Endothelial cell (in vitro differentiated cells): ENCODE measurements at regions not wholly inside any gene's neighbourhood (a gene's known extent, or its start where the extent isn't known, plus 50 kb on each side); places are given as distances from the start of the nearest gene placed in this dataset.

Source experiments
- DNase-seq: peaks from one replicate; pipeline ENCODE4 v3.0.0; 2021; ENCODE audit warnings: low spot score
- H3K27ac Mint-ChIP-seq: one replicate; pipeline ENCODE4 v1.8.0; 2021; ENCODE audit warnings: mixed read lengths, inconsistent platforms; ENCODE audit not compliant: unreplicated experiment
- H3K27me3 Mint-ChIP-seq: one replicate; pipeline ENCODE4 v1.8.0; 2021; ENCODE audit warnings: mild to moderate bottlenecking, moderate library complexity, mixed read lengths, inconsistent platforms; ENCODE audit not compliant: unreplicated experiment
- H3K36me3 Mint-ChIP-seq: one replicate; pipeline ENCODE4 v1.8.0; 2021; ENCODE audit warnings: mild to moderate bottlenecking, low read depth, mixed read lengths, inconsistent platforms; ENCODE audit not compliant: unreplicated experiment
- H3K4me1 Mint-ChIP-seq: one replicate; pipeline ENCODE4 v1.8.0; 2021; ENCODE audit warnings: mild to moderate bottlenecking, mixed read lengths, inconsistent platforms; ENCODE audit not compliant: unreplicated experiment
- H3K4me3 Mint-ChIP-seq: one replicate; pipeline ENCODE4 v1.8.0; 2021; ENCODE audit warnings: mild to moderate bottlenecking, mixed read lengths, inconsistent platforms; ENCODE audit not compliant: unreplicated experiment
- H3K9me3 Mint-ChIP-seq: one replicate; pipeline ENCODE4 v1.8.0; 2021; ENCODE audit warnings: mixed read lengths, inconsistent platforms; ENCODE audit not compliant: unreplicated experiment
- TF ChIP-seq, protein P1 (sequence below): fragments of 200-600 bp; sonication (generic); IDR thresholded peaks from one replicate; pipeline ENCODE4 v1.5.0; 2021; ENCODE audit warnings: antibody characterized with exemption; ENCODE audit not compliant: unreplicated experiment

DNA sequence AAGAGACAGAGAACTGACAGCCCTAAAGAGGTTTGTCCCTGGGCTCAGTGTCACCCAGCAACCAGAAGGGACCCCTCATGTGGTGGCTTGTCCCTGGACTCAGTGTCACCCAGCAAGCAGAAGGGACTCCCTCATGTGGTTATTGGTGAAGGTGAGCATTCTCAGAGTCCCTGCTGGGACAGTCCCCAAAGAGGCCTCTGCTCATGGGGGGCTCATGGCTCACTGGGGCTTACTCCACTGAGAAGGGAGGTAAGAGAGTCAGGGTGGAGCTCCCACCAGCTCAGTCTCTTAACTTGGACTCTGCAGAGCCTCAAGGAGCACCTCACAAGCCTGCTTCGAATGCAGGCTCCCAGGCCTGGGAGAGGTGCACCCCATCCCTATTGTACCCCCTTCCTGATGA, 145.2 kb upstream of the COPS8 start:
- Mint-ChIP-seq H3K4me1 (peaks cover 8% of the 10 kb centered on the region), H3K4me3 (no peak overlapping the region), H3K27me3 (no peaks in the 10 kb centered on the region), H3K9me3 (no peaks in the 10 kb centered on the region), H3K27ac (no peak overlapping the region), H3K36me3 (no peaks in the 10 kb centered on the region)
- DNase-seq = no peak
- TF ChIP-seq, protein P1, sequence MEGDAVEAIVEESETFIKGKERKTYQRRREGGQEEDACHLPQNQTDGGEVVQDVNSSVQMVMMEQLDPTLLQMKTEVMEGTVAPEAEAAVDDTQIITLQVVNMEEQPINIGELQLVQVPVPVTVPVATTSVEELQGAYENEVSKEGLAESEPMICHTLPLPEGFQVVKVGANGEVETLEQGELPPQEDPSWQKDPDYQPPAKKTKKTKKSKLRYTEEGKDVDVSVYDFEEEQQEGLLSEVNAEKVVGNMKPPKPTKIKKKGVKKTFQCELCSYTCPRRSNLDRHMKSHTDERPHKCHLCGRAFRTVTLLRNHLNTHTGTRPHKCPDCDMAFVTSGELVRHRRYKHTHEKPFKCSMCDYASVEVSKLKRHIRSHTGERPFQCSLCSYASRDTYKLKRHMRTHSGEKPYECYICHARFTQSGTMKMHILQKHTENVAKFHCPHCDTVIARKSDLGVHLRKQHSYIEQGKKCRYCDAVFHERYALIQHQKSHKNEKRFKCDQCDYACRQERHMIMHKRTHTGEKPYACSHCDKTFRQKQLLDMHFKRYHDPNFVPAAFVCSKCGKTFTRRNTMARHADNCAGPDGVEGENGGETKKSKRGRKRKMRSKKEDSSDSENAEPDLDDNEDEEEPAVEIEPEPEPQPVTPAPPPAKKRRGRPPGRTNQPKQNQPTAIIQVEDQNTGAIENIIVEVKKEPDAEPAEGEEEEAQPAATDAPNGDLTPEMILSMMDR = no peak

DNA sequence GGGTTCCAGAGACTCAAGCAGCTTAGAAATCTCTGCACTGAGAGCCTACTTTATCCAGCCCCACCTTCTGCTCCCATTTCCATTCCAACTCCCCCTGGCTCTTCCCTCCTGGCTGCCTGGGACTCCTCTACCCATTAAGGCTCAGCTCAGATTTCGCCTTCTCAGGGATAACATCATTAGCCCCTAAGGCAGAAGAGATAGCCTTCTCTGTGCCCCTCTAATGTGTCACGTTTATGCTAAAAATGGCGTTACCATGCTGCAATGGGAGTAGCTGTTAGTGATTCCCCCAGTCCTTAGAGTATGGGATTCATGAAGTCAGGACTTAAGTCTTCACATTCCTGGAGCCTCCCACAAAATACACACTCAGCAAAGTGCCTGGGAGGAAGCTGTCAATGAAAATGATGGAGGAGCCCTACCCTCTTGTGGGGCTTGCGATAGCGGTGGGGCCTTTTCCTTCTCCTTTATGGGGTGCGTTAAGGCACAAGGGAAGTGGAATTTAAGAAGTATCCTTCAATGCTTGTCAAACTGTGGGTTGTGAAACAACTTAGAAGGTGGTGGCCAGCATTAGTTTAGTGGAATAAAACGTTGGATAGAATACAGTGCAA, 144.7 kb upstream of the COPS8 start:
- Mint-ChIP-seq H3K4me1 (peaks cover 9% of the 10 kb centered on the region), H3K36me3 (no peaks in the 10 kb centered on the region), H3K4me3 (no peak overlapping the region), H3K27ac (no peak overlapping the region), H3K27me3 (no peaks in the 10 kb centered on the region), H3K9me3 (no peaks in the 10 kb centered on the region)
- TF ChIP-seq, protein P1 = no peak
- DNase-seq = no peak

DNA sequence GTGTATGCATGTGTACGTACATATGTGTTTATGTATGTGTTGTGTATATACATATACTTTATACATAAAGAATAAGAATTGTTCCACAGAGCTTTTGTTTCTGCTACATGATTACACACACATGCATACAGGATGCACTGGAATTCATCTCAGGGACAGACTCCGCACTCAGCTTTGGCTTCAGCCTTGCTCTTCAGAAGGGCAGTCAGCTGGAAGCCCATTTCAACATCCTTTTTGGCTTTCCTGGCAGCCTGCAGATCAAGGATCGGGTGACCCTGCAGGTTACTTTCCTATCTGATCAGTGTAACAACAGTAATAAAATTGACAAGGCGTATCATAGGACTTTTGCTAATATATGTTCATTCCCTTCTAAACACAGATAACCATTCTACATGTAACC, 144.1 kb upstream of the COPS8 start:
- no peak overlapping the region for H3K4me3 Mint-ChIP-seq
- no peaks in the 10 kb centered on the region for H3K36me3 Mint-ChIP-seq
- H3K4me1 Mint-ChIP-seq = peaks cover 10% of the 10 kb centered on the region
- no peak for DNase-seq
- H3K27me3 Mint-ChIP-seq = peaks cover under 1% of the 10 kb centered on the region
- TF ChIP-seq, protein P1 = no peak
- H3K27ac Mint-ChIP-seq = no peak overlapping the region
- H3K9me3 Mint-ChIP-seq = no peaks in the 10 kb centered on the region

DNA sequence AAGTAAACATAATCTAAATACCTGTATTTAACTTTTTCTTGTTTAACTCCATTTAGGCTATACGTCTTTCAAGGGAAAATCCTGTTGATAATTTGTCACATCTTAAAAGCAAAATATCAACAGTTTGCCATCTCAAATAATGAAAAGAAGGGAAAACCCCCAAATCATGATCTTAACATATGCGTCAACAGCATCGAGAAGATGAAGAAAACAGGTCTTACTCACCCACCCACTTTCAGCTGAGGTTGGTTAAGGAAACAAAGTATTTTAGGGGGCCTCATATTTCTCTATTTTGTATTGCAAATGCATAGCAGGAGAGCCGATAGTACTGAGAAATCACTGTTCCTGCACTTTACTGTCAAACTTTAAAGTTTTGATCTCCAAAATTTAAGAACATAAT, 143.1 kb upstream of the COPS8 start:
- Mint-ChIP-seq H3K36me3 (no peaks in the 10 kb centered on the region), H3K4me3 (no peak overlapping the region), H3K4me1 (peaks cover 20% of the 10 kb centered on the region), H3K27ac (no peak overlapping the region), H3K9me3 (no peaks in the 10 kb centered on the region), H3K27me3 (peaks cover 3% of the 10 kb centered on the region)
- TF ChIP-seq, protein P1 = no peak
- DNase-seq = no peak

DNA sequence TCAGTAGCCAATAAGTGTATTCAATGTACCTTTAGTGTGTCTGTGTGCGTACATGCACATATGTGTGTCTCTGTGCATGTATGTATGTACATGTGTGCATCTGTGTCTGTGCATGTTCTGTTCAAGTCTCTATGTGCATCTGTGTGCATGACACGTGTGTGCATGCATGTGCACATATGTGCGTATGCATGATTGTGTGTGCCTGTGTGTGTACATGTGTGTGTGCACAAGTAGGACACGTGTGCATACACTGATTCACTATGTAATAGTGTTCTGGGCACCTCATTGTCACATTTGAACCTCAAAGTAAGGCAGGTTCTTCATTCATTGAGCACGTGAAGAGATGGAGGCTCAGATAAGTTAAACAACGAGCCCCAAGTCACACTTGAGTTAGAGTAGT, 142.6 kb upstream of the COPS8 start:
- Mint-ChIP-seq H3K4me1 (peaks cover 21% of the 10 kb centered on the region), H3K36me3 (no peaks in the 10 kb centered on the region), H3K9me3 (no peaks in the 10 kb centered on the region), H3K4me3 (no peak overlapping the region), H3K27ac (no peak overlapping the region), H3K27me3 (peaks cover 3% of the 10 kb centered on the region)
- no peak for DNase-seq
- TF ChIP-seq, protein P1 = no peak
